GM19324 (cell line): ENCODE measurements at regions not wholly inside any gene's neighbourhood (a gene's known extent, or its start where the extent isn't known, plus 50 kb on each side); places are given as distances from the start of the nearest gene placed in this dataset.
"Not testable (repeated sequence)": the region's sequence is repeated elsewhere in the genome, so short reads cannot be mapped to it uniquely, and the experiment has no call there.

Experiments
- ATAC-seq: cut with Tn5 transposase; IDR thresholded peaks from one replicate; pipeline ENCODE4 v1.9.1; 2021; ENCODE audit warnings: mild to moderate bottlenecking, moderate library complexity; ENCODE audit not compliant: unreplicated experiment, low FRiP score

GRCh38 chr11:104705490-104706190 lies 192.6 kb downstream of the CASP12 start:
- peak; percentile 99 for ATAC-seq

GRCh38 chr11:104704888-104705287 lies 193.4 kb downstream of the CASP12 start:
- no peak for ATAC-seq

GRCh38 chr11:104704146-104704830 lies 194.0 kb downstream of the CASP12 start:
- ATAC-seq = no peak

GRCh38 chr11:104700609-104701008 lies 197.7 kb downstream of the CASP12 start:
- no peak for ATAC-seq

- no peak for ATAC-seq
These were observed 198.3 kb downstream of the CASP12 start for GRCh38 chr11:104699981-104700380.

- ATAC-seq = no peak
These were observed 203.2 kb downstream of the CASP12 start for GRCh38 chr11:104695065-104695463.

GRCh38 chr11:104694259-104695064 lies 203.8 kb downstream of the CASP12 start:
- ATAC-seq = no peak

GRCh38 chr11:104692751-104693150 lies 205.5 kb downstream of the CASP12 start:
- ATAC-seq = no peak

GRCh38 chr11:104691129-104691528 lies 207.1 kb downstream of the CASP12 start:
- no peak for ATAC-seq

- no peak for ATAC-seq
These were observed 208.0 kb downstream of the CASP12 start for GRCh38 chr11:104690241-104690640.

GRCh38 chr11:104688731-104689130 lies 209.5 kb downstream of the CASP12 start:
- ATAC-seq = no peak

- no peak for ATAC-seq
These were observed 216.1 kb downstream of the CASP12 start for GRCh38 chr11:104682206-104682605.

- ATAC-seq = no peak
These were observed 219.0 kb downstream of the CASP12 start for GRCh38 chr11:104679258-104679657.

- ATAC-seq = no peak
These were observed 219.9 kb downstream of the CASP12 start for GRCh38 chr11:104678408-104678807.

- ATAC-seq = not testable (repeated sequence)
These were observed 221.2 kb downstream of the CASP12 start for GRCh38 chr11:104677069-104677468.

GRCh38 chr11:104672897-104673296 lies 225.4 kb downstream of the CASP12 start:
- ATAC-seq = no peak

GRCh38 chr11:104668797-104669463 lies 229.3 kb downstream of the CASP12 start:
- no peak for ATAC-seq

GRCh38 chr11:104666624-104667023 lies 231.6 kb downstream of the CASP12 start:
- ATAC-seq = no peak

- no peak for ATAC-seq
These were observed 232.6 kb downstream of the CASP12 start for GRCh38 chr11:104665641-104666040.

GRCh38 chr11:104663190-104664140 lies 234.8 kb downstream of the CASP12 start:
- no peak for ATAC-seq
